Stimulated activated CD4-positive, alpha-beta T cell treated with anti-CD3 and anti-CD28 coated beads, Interleukin-1b, Interleukin-23, amount 100 ng/mL, for 24 hours (primary cell): ENCODE measurements at regions not wholly inside any gene's neighbourhood (a gene's known extent, or its start where the extent isn't known, plus 50 kb on each side); places are given as distances from the start of the nearest gene placed in this dataset.

Source experiments
- DNase-seq, 4 experiments: peaks; one replicate each; pipeline ENCODE4 v3.0.0-alpha.2; 2020; ENCODE audit warnings: low read depth in 4 of 4, low spot score in 1 of 4

- DNase-seq: no peak
Measured at GRCh38 chr18:24773101-24773500, 312.7 kb downstream of the HRH4 start.

GRCh38 chr18:24776019-24776418, 315.6 kb downstream of the HRH4 start:
- no peak for DNase-seq

GRCh38 chr18:24778810-24779418, 318.5 kb downstream of the HRH4 start:
- no peak for DNase-seq

- DNase-seq: no peak
Measured at GRCh38 chr18:24782566-24782965, 322.1 kb downstream of the HRH4 start.

GRCh38 chr18:24785019-24785418, 324.6 kb downstream of the HRH4 start:
- DNase-seq: no peak

- DNase-seq: no peak
Measured at GRCh38 chr18:24786027-24786426, 325.6 kb downstream of the HRH4 start.

GRCh38 chr18:24790347-24790746, 329.9 kb downstream of the HRH4 start:
- DNase-seq: no peak

- no peak for DNase-seq
Measured at GRCh38 chr18:24791751-24792545, 331.5 kb downstream of the HRH4 start.

- no peak for DNase-seq
Measured at GRCh38 chr18:24793742-24794141, 333.3 kb downstream of the HRH4 start.

GRCh38 chr18:24795129-24795528, 334.7 kb downstream of the HRH4 start:
- no peak for DNase-seq

GRCh38 chr18:24797981-24798380, 337.5 kb downstream of the HRH4 start:
- no peak for DNase-seq

- no peak for DNase-seq
Measured at GRCh38 chr18:24799176-24799575, 338.7 kb downstream of the HRH4 start.

GRCh38 chr18:24799720-24800119, 339.3 kb downstream of the HRH4 start:
- DNase-seq: no peak

GRCh38 chr18:24801001-24801400, 340.6 kb downstream of the HRH4 start:
- no peak for DNase-seq

- DNase-seq: no peak
Measured at GRCh38 chr18:24802456-24802855, 342.0 kb downstream of the HRH4 start.

GRCh38 chr18:24805156-24805555, 344.7 kb downstream of the HRH4 start:
- DNase-seq: no peak

GRCh38 chr18:24809173-24809950, 348.9 kb downstream of the HRH4 start:
- DNase-seq: no peak

- no peak for DNase-seq
Measured at GRCh38 chr18:24810561-24811305, 350.3 kb downstream of the HRH4 start.

GRCh38 chr18:24811950-24812681, 351.7 kb downstream of the HRH4 start:
- DNase-seq: no peak

- no peak for DNase-seq
Measured at GRCh38 chr18:24814521-24814920, 354.1 kb downstream of the HRH4 start.

- no peak for DNase-seq
Measured at GRCh38 chr18:24817150-24817549, 356.7 kb downstream of the HRH4 start.
